SH-SY5Y (cell line): ENCODE measurements at regions not wholly inside any gene's neighbourhood (a gene's known extent, or its start where the extent isn't known, plus 50 kb on each side); places are given as distances from the start of the nearest gene placed in this dataset.

ENCODE experiments used
- GATA2 ChIP-seq: IDR thresholded peaks from 2 replicates; pipeline ENCODE4 v1.6.1; 2011; ENCODE audit warnings: mild to moderate bottlenecking, low read depth, low read length
- GATA3 ChIP-seq: IDR thresholded peaks from 2 replicates; pipeline ENCODE4 v1.6.1; 2011; ENCODE audit warnings: low read depth, mild to moderate bottlenecking, low read length, moderate library complexity

DNA sequence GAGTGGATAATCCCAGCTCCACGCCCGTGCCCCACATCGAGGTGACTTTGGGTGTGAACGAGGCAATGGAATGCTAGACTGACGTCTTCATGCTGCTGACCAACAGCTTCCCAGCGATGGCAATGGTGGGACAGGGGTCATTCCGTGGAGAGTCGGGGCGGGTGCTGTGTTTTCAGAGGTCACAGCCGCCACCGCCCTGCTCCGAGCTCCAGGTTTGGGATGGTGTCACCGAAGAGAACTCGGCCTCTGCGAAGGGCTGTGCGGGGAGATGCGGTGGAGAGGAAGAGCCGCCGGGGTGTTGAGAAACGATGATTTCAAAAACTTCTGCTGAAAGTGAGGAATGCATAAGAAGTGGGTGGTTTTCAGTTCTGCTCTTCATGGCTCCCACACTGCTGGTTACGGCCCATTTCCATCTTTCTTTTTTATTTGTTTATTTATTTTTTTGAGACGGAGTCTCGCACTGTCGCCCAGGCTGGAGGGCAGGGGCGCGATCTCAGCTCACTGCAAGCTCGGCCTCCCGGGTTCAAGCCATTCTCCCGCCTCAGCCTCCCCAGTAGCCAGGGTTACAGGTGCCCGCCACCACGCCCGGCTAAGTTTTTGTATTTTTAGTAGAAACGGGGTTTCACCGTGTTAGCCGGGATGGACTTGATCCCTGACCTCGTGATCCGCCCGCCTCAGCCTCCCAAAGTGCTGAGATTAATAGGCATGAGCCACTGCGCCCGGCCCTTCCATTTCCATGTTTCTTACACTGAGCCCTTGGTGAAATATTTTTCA, 142.6 kb downstream of the RTP5 start:
- TF ChIP-seq GATA2 = no peak
- no peak for TF ChIP-seq GATA3
